NCI-H82 (cell line): ENCODE measurements at regions not wholly inside any gene's neighbourhood (a gene's known extent, or its start where the extent isn't known, plus 50 kb on each side); places are given as distances from the start of the nearest gene placed in this dataset.

ENCODE experiments used
- DNase-seq: peaks from one replicate; lab custom pipeline; 2025; lab: John Stamatoyannopoulos, UW

DNA sequence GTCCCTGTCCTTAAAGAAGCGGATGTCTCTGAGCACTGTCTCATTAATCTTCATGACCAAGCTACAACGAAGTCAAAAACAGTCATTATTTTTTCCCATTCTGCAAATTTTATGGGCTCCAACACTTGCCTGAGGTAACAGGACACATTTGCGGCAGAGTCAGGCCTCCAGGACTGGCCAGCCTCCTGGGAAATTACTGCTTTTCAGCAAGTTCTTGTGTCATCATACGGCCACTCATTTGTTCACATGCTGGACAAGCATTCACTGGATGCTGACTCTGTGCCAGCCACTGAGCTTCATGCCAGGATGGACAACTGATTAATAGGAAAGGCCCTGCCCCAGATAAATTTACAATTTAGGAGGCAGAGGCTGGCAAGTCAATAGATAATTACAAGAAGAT lies 305.7 kb downstream of the ACTL7B start:
- DNase-seq: no peak

DNA sequence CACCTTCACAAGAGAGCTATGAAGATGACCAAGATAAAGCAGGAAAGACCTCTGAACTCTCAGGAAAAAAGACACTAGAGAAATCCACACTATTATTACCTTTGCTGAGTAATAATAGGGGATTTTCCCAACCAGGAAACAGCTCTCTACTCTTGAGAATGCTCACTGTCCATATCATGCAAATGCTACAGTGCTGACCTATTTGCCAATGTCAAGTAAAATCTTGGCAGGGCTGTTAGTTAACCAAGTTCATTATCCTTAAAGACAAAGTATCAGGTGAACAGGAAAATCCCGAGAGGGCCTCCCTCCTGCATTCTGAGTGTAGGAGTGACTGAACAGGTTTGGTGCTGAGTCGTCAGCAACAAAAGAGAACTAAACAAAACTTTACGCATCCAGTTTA lies 306.6 kb downstream of the ACTL7B start:
- DNase-seq: no peak

DNA sequence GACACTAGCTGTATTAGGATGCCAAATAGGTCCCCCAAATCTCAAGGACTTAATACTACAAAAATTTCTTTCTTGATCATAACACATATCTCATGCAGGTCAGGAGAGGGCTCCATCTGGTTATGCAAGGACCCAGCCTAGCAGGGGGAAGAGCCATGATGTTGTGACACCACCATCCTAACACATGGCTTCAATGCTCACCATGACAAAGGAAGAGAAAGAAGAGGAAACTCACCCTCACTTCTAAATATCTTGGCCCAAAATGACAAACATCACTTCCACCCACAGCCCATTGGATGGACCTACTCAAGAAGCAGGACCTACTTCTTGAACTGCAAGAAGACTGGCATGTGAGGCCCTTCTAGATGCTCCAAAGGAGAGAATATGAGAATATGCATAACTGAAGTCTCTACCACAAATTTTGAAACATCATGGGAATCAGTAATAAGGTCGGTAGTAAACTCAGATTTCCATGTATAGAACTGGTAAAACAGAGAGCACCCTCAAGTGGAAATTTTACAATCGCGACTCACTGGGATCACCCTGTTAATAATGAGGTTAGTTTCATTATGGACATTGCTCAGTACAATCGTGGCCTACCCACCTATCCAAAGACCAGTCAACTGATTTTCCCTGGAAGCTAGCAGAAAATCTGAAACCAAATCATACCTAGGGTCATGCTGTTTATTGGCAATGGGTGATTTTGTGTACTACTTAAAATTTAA lies 308.2 kb downstream of the ACTL7B start:
- DNase-seq: no peak

DNA sequence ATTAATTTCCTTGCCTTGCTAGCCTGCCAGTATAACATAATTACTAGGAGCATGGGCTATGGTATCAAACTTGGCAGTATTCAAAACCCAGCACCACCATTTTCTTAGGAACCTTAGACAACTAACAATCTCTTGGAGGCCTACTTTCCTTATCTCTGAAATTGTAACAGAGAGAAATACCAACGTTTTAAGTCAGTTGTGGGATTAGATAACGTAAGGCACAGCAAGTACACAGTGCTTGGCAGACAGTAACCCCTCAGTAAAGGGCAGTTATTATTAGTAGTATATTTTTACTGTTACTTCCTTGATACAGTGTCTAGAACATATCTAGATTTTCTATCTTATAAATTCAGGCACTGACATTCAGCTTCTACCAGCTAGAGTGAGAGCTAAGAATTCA lies 309.6 kb downstream of the ACTL7B start:
- no peak for DNase-seq

DNA sequence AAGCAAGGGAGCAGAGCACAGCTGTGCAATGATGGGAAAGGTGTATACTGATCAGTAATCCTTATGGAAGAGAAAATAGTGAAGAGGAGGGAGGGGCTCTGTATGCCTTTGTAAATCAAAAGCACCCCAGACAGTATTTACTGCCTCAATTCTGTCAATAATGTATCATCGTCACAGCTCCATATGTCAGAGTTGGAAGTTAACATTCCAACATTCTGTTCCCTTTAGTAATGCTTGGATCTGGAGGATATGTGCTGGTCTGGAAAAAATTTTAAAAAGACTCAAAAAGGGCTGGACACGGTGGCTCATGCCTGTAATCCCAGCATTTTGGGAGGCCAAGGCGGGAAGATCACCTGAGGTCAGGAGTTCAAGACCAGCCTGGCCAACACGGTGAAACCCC lies 310.4 kb downstream of the ACTL7B start:
- no peak for DNase-seq

DNA sequence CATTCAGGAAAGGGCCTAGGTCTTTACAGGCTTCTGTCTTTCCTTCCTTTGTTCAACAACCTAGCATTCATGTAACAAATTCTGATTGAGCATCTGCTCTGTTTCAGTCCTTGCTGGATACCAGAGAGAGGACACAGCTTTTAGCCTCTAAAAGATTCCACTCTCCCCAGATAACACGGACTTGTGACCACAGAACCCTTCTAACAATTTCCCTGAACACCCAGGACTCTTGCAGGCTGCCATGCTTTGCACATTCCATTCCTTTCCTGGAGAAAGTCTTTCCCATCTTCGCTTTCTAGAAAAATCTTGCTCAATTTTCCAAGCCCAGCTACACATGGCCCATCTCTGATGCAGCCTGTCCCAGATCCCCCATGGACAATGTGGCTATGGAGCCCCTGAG lies 310.9 kb downstream of the ACTL7B start:
- no peak for DNase-seq

DNA sequence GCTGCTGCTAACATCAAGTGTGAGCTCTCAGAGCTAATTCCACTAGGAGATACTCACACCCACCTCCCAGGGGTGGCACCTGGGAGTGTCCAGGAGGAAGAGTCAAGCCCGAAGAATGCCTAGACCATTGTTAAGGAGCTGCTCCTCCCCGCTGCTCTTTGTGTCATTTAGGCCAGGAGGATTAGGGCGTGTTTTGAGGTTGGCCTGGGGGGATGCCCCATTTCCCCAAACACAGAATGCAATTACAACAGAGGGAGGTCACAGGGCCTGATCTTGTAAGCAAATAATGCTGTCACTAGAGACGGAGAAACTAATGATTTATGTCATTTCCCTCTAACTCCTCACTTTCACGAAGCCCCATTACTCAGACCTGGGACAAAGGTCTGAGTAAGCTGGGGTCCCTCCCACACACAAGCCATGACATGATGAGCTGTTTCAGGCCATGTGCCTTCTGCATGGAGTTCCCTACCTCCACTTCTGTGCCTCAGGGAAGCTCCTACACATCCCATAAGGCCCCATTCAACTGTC lies 312.5 kb downstream of the ACTL7B start:
- DNase-seq: no peak

DNA sequence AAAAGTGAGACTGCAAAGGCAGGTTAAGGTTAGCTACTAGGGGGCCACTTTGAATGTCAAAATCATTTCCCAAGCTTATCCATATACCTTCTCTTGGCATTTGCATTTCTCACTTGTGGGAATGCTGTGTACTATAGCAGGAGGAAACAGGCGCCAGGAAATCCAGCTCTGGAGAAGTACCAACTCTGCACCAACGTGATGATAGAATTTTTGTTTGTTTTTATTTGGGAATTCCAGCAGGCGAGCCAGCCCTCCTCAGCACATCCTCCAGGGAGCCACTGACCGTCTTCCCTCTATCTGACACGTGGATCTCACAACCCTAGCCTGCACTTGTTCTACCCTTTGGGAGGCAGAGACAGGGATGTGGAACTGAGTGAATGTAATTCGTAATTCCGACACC lies 318.0 kb downstream of the ACTL7B start:
- no peak for DNase-seq

DNA sequence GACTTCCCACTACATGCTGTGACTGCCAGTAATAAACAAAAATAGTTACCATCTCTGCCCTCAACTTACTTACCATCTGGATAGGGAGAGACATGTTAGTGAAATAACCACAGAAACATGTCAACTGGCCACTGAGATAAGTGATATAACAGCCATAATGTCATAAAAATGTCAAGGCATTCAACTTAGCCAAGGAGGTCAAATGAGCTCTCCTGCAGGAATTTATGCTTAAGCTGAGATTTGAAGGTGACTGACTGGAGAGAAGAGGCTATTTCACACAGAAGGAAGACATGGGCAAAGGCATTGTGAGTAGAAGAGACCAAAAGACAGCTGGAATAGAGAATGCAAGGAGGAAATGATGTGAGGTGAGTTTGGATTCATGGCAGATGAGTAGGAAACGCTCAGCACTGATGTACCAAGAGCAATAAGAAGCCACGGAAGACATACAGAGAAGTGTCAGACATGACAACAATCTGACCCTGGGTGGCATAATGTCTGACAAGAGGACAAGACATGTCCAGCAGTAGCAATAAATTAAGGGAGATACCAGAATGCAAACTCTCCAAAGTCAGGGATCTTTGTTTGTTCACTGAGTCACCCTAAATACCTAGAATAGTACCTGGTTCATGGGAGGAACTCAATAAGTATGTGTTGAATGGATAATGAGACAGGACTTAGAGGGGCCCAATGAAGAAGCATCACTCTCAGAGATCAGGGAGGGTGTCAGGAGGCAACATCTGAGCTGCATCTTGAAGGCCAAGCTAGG lies 318.8 kb downstream of the ACTL7B start:
- DNase-seq: no peak

DNA sequence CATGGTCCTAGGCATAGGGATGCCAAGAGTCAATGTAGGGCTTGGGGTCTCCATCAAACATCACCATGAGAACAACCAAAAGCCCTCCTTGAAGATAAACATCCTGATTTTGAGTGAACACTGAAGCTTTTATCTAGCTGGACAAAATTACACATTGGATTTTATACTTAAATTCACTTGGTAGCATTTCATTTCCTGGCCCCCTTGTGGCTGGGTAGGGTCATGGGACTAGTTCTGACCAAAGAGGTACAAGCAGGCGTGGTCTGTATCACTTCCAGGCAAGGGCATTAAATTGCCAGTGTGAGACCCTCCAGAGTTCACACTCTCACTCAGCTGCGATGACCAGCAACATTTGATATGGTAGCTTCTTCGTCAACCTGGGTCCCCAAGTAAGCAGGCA lies 320.3 kb downstream of the ACTL7B start:
- peak; percentile 47 for DNase-seq

DNA sequence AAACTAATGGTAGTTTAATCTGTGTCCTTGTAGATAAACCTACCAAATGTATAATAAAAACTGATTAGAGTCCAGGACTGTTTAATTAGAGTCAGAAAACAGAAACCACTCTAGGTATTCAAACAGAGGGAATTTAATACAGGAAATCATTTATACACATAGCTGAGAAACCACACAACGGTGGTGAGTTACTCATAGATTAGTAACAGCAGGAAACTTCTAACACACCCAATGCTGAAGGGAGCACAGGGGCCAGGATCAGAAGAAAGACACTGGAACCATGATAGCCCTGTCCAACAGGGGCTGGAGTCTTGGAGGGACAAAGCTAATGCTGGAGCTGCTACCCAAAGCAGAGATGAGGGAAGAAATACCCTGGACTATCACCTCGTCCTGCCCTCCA lies 321.0 kb downstream of the ACTL7B start:
- DNase-seq: no peak

DNA sequence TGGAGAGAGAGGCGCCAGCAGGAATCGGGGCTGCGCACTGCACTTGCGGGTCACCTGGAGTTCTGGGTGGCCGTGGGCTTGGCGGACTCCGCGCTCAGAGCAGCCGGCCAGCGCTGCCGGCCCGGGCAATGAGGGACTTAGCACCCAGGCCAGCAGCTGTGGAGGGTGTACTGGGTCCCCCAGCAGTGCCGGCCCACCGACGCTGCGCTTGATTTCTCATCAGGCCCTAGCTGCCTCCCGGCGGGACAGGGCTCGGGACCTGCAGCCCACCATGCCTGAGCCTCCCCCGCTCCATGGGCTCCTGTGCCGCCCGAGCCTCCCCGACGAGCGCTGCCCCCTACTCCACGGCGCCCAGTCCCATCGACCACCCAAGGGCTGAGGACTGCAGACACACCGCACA lies 325.6 kb downstream of the ACTL7B start:
- no peak for DNase-seq

DNA sequence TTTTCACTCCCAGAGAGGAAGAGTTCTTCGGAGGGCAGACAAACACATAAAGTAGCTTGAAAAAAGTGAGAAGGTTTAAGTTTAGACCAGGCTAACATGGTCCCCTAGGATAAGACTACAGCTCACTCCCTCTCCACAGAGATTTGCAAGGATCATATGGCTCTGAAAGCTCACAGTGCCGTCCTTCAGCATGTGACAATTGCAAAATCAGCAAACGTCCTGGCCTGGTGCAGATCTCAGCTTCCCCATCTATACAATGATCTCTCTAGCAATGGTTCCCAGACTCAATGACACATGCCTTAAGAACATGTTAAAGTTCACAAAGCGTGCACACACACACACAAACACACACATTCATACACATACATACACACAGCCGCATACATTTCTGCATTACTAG lies 327.6 kb downstream of the ACTL7B start:
- no peak for DNase-seq

DNA sequence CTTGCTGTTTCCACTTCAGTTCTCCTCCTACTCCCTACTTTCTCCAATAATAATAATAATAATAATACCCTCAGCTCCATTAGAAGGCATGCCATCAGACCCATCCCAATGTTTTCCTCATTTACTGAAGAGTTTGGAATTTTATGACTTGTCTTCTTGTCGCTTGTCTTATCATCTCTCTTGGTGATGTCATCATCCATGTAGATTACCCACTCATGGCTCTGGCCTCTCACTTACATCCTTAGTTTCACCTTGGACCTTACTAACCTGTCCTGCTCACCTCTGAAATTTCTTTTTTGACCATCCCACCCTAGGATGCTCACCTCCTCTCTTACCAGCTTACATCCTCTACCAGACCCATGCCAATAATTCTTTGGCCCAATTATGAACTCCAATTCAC lies 329.3 kb downstream of the ACTL7B start:
- no peak for DNase-seq

DNA sequence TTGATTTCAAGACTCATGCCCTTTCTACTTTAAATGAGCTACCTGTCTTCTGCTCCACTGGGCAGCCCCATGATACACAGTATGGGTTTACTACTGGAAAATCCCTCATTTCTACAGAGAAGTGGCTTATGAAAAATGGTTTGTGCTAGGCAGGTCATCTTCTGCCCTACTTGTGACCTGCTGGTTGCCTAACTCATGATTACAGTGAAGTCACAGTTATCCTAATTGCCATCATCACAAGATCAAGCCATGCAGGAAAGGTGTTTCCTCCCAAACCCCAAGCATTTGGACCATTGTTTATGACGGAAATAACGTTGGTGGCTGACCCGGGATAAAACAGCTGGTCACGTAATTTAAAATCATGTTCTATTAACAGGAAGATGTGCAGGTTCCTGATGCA lies 330.6 kb downstream of the ACTL7B start:
- DNase-seq: no peak

DNA sequence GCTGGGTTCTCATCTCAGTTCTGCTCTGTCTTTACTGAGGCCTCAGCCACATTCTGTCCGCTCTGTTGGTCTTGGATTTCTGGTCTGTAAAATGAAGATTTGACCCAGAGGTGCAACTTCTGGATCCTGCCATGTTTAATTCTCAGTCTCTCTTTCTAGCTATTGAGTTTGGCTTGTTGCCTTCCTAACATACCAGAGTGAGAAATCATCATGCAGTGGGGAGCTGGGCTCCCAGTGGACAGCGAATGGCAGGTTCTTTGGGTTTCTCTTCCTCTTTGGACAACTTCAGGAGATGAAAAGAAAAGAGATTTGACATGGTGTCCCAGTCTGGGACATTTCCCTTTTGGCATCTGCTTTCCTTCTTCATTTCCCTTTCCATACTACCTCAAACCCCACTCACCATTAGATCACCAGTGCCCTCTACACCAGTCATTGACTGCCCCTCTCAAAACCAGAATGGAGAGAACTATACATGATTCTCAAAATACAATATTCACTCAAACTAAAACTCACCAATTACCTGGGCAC lies 334.7 kb downstream of the ACTL7B start:
- no peak for DNase-seq

DNA sequence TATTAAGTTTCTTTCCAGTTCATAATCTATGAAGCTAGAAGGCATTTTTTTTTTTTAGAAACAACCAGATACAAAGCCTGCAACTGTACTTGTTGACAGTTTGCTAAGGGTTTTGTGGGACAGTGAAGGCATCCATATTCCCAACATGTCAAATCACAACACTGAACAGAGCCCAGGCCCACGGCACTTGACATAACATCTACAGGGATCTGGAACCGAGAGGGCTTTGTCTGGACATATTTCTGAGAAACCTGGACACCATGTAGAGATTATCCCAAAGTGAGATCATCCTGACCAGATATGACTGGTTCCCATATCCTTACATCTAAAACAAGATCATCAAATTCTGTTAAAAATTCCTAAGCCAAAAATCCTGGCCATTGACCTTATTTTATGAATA lies 336.3 kb downstream of the ACTL7B start:
- no peak for DNase-seq

DNA sequence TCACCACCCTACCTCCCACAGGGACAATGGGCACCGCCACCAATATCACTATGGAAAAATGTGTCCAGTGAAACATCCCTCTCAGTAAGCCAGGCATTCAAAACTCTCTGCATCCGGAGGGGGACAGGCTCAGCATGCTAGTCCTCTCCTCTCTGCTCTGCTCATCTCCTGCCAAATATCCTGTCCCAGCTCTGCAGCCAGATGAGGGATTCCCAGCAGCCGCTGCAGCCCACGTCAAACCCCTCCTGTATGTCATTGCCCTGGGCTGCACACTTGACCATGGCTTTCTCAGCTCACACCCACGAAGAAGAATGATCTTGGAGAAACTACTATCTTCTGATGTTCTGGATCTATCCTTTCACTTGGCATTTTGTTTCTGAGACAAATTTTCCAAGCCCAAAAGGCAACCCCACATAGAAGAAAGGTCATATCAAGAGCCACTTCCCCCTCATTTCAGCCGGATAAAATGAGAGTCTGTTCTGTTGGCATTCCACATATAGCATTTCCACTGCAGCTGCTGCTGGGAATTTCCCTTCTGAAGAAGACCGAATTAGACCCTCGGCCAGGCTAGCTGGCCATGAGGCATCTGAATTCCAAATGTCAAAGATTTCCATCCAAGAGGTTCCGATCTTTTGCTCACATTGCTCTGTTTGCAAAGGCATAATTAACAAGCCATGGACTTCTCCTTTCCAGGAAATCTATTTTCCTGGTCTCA lies 338.0 kb downstream of the ACTL7B start:
- no peak for DNase-seq

DNA sequence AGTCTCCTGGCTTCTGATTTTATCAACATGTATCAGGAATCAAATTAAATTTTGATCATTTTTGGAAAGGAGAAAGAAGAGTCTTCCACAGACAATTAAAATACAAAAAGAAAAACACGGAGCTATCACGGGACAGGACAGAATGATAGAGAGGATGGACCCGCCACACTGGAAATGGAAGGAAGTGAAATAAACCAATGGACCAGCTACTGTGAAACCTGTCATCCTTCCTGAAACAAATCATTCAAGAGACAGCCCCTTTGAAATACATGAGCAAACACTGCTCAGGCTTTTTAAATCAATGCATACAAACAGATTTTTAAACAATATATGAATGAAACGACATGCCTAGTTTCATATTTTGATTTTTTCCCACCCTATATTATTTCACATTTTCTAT lies 339.4 kb downstream of the ACTL7B start:
- no peak for DNase-seq

DNA sequence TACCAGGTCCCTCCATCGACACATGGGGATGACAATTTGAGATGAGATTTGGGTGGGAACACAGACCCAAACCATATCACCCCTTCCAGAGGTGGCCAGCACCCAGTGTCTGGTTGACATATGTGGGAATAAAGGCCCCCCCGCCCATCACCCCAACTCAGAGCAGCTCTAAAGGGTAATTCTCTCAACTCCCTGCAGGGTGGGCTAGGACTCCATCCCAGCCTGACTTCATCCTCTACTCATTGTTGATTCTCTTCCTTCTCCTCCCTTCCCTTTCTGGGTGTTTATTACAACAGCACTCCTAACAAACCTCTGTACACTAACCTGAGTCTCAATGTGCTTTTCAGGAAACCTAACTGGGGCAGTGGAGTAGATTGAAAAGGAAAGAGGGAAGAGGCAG lies 339.9 kb downstream of the ACTL7B start:
- DNase-seq: peak; percentile 11

DNA sequence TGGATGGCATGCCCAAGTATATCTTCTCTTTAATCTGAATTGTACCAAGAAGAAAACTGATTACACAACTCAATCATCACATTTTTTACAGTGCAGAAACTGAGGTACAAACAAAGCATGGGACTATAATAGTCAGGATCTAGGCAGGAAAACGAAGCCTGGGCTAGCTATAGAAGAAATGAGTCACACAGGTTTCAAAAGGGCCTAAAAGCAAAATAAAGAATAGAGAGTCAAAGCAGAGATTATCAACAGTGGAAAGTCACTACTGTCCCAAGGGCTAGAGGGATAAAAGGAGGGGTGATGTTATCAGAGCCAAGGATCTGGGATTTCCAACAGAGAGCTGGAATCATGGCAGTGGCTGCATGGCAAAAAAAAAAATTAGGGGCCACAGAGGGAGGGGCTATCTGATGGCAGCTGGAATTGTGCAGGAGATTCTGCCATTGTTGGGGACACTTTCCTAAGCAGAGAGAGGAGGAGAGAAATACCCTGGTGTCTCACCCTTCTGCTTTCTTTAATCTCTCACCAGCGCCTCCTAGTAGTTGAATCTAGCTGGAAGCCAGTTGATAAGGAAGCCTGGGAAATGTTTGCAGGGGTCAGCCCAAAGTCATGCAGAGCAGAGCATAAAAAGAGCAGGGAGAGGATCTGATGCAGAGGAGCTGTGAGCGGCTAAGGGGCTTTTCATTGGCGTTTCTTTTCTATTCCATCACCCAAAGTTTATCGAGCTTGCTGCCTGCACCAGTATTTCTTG lies 343.2 kb downstream of the ACTL7B start:
- DNase-seq: no peak

DNA sequence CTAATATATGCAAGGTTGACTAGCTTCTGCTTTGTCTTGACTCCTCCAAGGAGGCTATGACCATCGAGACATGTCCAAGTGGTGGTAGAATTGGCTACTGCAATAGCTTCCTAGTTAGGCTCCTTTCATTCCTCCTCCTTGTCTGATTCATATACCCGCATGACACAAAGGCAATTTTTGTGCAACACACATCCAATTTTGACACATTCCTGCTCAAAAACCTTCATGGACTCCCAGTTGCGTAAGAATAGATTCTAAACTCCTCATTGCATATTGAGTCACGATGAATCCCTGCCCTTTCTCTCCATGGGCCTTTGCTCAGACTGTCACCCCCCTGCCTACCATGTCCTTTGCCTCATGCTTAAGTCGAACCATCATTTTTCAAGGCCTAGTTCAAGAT lies 344.5 kb downstream of the ACTL7B start:
- no peak for DNase-seq
